Activated T-helper 1 cell treated with anti-CD3 and anti-CD28 coated beads, Interleukin-12 subunit alpha, Interleukin-12 subunit beta, Interleukin-2, Interleukin-4 antibody, amounts not matched to agents 30 ng/mL and 10 ng/mL and 1 ng/mL, durations not matched to agents 14 hours and 24 hours and 36 hours (primary cell): ENCODE measurements at regions not wholly inside any gene's neighbourhood (a gene's known extent, or its start where the extent isn't known, plus 50 kb on each side); places are given as distances from the start of the nearest gene placed in this dataset.
"Not testable (repeated sequence)": the region's sequence is repeated elsewhere in the genome, so short reads cannot be mapped to it uniquely, and the experiment has no call there.

Experiments used
- DNase-seq: peaks from one replicate; pipeline ENCODE4 v3.0.0; 2021; ENCODE audit warnings: low spot score
- H3K27ac Mint-ChIP-seq: one replicate; pipeline ENCODE4 v1.8.0; 2021; ENCODE audit warnings: mild to moderate bottlenecking, mixed read lengths
- H3K27me3 Mint-ChIP-seq: one replicate; pipeline ENCODE4 v1.8.0; 2022; ENCODE audit warnings: mild to moderate bottlenecking, moderate library complexity, mixed read lengths; ENCODE audit not compliant: insufficient read depth
- H3K36me3 Mint-ChIP-seq: one replicate; pipeline ENCODE4 v1.8.0; 2021; ENCODE audit warnings: low read depth, mixed read lengths
- H3K4me1 Mint-ChIP-seq: one replicate; pipeline ENCODE4 v1.8.0; 2021; ENCODE audit warnings: low read depth, mixed read lengths
- H3K4me3 Mint-ChIP-seq: one replicate; pipeline ENCODE4 v1.8.0; 2021; ENCODE audit warnings: mild to moderate bottlenecking, moderate library complexity, mixed read lengths
- H3K9me3 Mint-ChIP-seq: one replicate; pipeline ENCODE4 v1.8.0; 2021; ENCODE audit warnings: mixed read lengths
- intact Hi-C: fragments of 100-400 bp; cut with micrococcal nuclease; formaldehyde crosslinking; loops from one replicate; pipeline ENCODE4 v1.15.1; 2024

DNA sequence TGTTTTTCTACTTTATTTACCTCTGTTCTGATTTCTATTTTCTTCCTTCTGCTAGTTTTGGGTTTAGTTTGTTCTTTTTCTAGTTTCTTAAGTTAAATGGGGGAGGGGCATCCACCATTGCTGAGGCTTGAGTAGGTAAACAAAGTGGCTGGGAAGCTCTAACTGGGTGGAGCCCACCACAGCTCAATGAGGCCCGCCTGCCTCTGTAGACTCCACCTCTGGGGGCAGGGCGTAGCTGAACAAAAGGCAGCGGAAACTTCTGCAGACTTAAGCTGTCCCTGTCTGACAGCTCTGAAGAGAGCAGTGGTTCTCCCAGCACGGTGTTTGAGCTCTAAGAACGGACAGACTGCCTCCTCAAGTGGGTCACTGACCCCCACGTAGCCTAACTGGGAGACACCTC, 316.7 kb downstream of the RPLP1 start:
- H3K36me3 Mint-ChIP-seq, intact Hi-C loops, DNase-seq, H3K27ac Mint-ChIP-seq, H3K4me3 Mint-ChIP-seq: not testable (repeated sequence)
- Mint-ChIP-seq H3K4me1 (peaks cover 12% of the 10 kb centered on the region), H3K9me3 (peaks cover 51% of the 10 kb centered on the region), H3K27me3 (peaks cover 19% of the 10 kb centered on the region)

DNA sequence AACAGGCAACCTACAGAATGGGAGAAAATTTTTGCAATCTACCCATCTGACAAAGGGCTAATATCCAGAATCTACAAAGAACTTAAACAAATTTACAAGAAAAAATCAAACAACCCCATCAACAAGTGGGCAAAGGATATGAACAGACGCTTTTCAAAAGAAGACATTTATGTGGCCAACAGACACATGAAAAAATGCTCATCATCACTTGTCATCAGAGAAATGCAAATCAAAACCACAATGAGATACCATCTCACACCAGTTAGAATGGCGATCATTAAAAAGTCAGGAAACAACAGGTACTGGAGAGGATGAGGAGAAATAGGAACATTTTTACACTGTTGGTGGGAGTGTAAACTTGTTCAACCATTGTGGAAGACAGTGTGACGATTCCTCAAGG, 321.6 kb downstream of the RPLP1 start:
- H3K4me3 Mint-ChIP-seq, DNase-seq, H3K4me1 Mint-ChIP-seq, intact Hi-C loops, H3K36me3 Mint-ChIP-seq, H3K27ac Mint-ChIP-seq: not testable (repeated sequence)
- Mint-ChIP-seq H3K9me3 (peaks cover 44% of the 10 kb centered on the region), H3K27me3 (peaks cover 36% of the 10 kb centered on the region)

DNA sequence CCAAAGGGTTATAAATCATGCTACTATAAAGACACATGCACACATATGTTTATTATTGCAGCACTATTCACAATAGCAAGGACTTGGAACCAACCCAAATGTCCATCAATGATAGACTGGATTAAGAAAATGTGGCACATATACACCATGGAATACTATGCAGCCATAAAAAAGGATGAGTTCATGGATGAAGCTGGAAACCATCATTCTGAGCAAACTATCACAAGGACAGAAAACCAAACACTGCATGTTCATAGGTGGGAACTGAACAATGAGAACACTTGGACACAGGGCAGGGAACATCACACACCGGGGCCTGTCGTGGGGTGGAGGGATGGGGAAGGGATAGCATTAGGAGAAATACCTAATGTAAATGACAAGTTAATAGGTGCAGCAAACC, 322.1 kb downstream of the RPLP1 start:
- H3K9me3 Mint-ChIP-seq = peaks cover 43% of the 10 kb centered on the region
- H3K27me3 Mint-ChIP-seq = peaks cover 36% of the 10 kb centered on the region
- H3K4me1 Mint-ChIP-seq, H3K27ac Mint-ChIP-seq, H3K4me3 Mint-ChIP-seq, intact Hi-C loops, H3K36me3 Mint-ChIP-seq, DNase-seq: not testable (repeated sequence)

DNA sequence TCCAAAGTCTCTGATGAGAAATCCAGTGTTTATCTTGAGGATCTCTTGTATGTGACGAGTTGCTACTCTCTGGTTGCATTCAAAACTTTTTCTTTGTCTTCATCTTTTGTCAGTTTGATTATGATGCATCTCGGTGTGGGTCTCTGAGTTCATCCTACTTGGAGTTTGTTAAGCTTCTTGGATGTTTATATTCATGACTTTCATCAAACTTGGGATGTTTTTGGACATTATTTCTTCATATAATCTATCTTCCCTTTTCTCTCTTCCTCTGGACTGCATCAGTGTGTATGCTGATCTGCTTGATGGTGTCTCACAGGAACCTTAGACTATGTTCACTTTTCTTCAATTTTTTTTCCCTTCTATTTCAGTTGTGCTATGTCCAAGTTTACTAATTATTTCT, 320.4 kb downstream of the TLE3 start:
- intact Hi-C loops = no loop called here
- H3K9me3 Mint-ChIP-seq = peaks cover 22% of the 10 kb centered on the region
- H3K27ac Mint-ChIP-seq = no peak overlapping the region
- H3K27me3 Mint-ChIP-seq = peaks cover 30% of the 10 kb centered on the region
- peaks cover 10% of the 10 kb centered on the region for H3K4me1 Mint-ChIP-seq
- no peak overlapping the region for H3K4me3 Mint-ChIP-seq
- DNase-seq = no peak
- no peaks in the 10 kb centered on the region for H3K36me3 Mint-ChIP-seq

- peaks cover 12% of the 10 kb centered on the region for H3K9me3 Mint-ChIP-seq
- H3K27ac Mint-ChIP-seq = no peak overlapping the region
- H3K4me3 Mint-ChIP-seq = no peak overlapping the region
- intact Hi-C loops = no loop called here
- peaks cover 36% of the 10 kb centered on the region for H3K27me3 Mint-ChIP-seq
- peaks cover 18% of the 10 kb centered on the region for H3K4me1 Mint-ChIP-seq
- no peak for DNase-seq
- no peaks in the 10 kb centered on the region for H3K36me3 Mint-ChIP-seq
Observed at GRCh38 chr15:69780374-69780773, 317.3 kb downstream of the TLE3 start.

GRCh38 chr15:69780981-69781380, 316.7 kb downstream of the TLE3 start:
- peaks cover 18% of the 10 kb centered on the region for H3K4me1 Mint-ChIP-seq
- H3K9me3 Mint-ChIP-seq = peaks cover 12% of the 10 kb centered on the region
- no peaks in the 10 kb centered on the region for H3K36me3 Mint-ChIP-seq
- no peak overlapping the region for H3K27ac Mint-ChIP-seq
- H3K27me3 Mint-ChIP-seq = peaks cover 31% of the 10 kb centered on the region
- no peak for DNase-seq
- intact Hi-C loops = no loop called here
- H3K4me3 Mint-ChIP-seq = no peak overlapping the region

DNA sequence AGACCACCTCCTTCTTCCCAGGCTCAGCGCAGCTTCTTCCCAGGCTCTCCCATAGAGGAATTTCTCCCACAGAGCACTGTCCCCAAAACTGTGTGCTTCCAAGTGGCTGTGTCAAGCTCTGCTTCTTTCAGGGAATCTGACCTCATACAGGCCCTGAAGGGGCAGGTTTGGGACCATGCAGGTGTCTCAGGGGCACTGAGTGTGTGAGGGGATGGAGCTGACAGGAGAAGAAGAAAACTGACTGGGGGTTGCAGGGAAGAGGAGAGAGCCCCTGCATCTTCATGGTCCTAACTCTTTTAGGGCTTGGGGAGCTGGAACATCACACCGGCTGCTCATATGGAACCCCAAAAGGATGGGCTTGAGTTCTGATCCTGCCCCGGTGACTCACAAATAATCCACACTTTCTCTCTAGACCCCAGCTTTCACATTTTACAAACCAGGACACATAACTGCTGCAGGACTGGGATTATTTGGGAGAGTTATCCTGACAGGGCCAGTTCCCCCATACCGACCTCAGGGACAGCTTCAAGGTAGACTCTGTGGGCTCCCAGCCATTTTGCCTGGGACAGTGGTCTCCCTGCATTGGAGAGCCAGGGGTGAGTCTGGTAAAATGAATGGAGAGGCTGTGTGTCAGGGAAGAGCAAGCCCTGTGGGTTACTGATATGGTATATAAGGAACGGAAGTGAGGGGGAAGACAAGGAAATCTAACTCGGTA, 316.1 kb downstream of the TLE3 start:
- H3K4me1 Mint-ChIP-seq = peaks cover 18% of the 10 kb centered on the region
- no peaks in the 10 kb centered on the region for H3K36me3 Mint-ChIP-seq
- peaks cover 8% of the 10 kb centered on the region for H3K9me3 Mint-ChIP-seq
- peaks cover 29% of the 10 kb centered on the region for H3K27me3 Mint-ChIP-seq
- intact Hi-C loops = no loop called here
- H3K27ac Mint-ChIP-seq = no peak overlapping the region
- H3K4me3 Mint-ChIP-seq = no peak overlapping the region
- DNase-seq = no peak

- Mint-ChIP-seq H3K27me3 (peaks cover 29% of the 10 kb centered on the region), H3K27ac (no peak overlapping the region), H3K9me3 (peaks cover 9% of the 10 kb centered on the region), H3K4me3 (no peak overlapping the region), H3K36me3 (peaks cover 1% of the 10 kb centered on the region), H3K4me1 (peaks cover 18% of the 10 kb centered on the region)
- intact Hi-C loops = no loop called here
- no peak for DNase-seq
Observed at GRCh38 chr15:69782139-69782658, 315.5 kb downstream of the TLE3 start.

DNA sequence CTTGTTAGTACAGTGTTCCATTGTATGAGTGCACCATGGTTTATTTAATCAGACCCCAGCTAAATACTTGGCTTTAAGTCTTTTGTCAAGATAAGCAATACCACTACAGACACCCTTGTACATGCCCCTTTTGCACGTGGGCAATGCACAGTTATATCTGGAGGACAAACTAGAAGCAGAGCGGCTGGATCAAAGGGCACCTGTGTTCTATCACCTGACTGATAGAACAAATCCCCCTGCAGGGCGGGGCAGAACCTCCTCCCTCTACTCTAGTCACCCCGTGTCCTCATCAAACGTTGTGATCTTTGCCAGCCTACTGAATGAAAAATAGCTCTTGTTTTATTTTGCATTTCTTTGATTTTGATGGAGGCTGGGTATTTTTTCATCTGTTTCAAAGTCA, 314.9 kb downstream of the TLE3 start:
- H3K4me3 Mint-ChIP-seq = no peak overlapping the region
- peaks cover 18% of the 10 kb centered on the region for H3K4me1 Mint-ChIP-seq
- H3K27me3 Mint-ChIP-seq = peaks cover 25% of the 10 kb centered on the region
- peaks cover 3% of the 10 kb centered on the region for H3K9me3 Mint-ChIP-seq
- no peak overlapping the region for H3K27ac Mint-ChIP-seq
- H3K36me3 Mint-ChIP-seq = peaks cover 1% of the 10 kb centered on the region
- DNase-seq = no peak
- intact Hi-C loops = no loop called here

DNA sequence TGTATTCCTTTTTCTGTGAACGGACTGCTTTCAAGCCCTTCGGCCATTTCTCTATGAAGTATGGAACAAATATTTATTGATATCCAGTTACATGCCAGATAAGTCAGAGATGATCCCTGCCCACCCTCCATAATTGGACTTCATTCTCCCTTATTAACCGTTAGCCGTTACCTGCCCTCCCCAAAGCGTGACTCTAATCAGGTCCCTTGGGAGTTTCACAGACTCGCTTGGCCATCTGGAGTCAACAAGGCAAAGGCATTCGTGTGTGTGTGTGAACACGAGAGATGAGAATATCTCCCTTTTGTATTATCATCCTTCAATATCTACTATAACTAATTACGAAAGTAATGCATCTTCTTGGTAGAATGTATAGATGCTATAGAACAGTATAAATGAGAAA, 314.5 kb downstream of the TLE3 start:
- intact Hi-C loops = no loop called here
- no peak for DNase-seq
- peaks cover 3% of the 10 kb centered on the region for H3K9me3 Mint-ChIP-seq
- H3K36me3 Mint-ChIP-seq = peaks cover 1% of the 10 kb centered on the region
- no peak overlapping the region for H3K4me3 Mint-ChIP-seq
- no peak overlapping the region for H3K27ac Mint-ChIP-seq
- H3K4me1 Mint-ChIP-seq = peaks cover 18% of the 10 kb centered on the region
- peaks cover 25% of the 10 kb centered on the region for H3K27me3 Mint-ChIP-seq

- DNase-seq = no peak
- Mint-ChIP-seq H3K9me3 (peaks cover 4% of the 10 kb centered on the region), H3K4me1 (peaks cover 18% of the 10 kb centered on the region), H3K27ac (no peak overlapping the region), H3K27me3 (peaks cover 23% of the 10 kb centered on the region), H3K36me3 (peaks cover 1% of the 10 kb centered on the region), H3K4me3 (no peak overlapping the region)
- intact Hi-C loops = no loop called here
Observed at GRCh38 chr15:69784798-69785566, 312.7 kb downstream of the TLE3 start.

DNA sequence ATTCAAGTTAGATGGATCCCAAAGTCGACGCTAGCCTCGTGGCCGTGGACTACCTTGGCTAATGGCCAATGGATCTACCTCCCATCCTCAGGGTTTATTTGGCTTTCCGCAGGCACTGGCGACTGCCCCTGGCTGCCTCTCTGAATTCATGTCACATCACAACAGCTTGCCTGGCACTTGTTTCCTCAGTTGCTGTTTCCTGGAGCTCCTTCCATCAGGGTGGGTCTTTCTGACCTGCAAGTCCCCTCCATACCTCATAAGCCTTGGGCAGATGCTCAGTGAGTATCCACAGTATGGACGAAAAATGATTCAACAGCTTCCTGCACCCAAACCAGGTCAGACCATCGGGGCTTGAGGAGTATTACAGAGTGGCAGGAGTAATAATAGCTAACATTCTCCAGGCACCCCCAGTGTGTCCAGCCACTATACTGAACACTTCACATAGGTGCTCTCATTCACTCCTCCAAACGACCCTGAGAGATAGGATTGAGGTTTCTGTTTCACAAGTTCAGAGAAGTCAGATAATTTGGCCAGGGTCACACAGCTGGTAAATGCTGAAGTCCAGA, 311.5 kb downstream of the TLE3 start:
- H3K9me3 Mint-ChIP-seq = peaks cover 12% of the 10 kb centered on the region

GRCh38 chr15:69787791-69788190, 309.9 kb downstream of the TLE3 start:
- no peak for DNase-seq
- Mint-ChIP-seq H3K36me3 (peaks cover 1% of the 10 kb centered on the region), H3K27me3 (peaks cover 31% of the 10 kb centered on the region), H3K9me3 (peaks cover 15% of the 10 kb centered on the region), H3K4me1 (peaks cover 4% of the 10 kb centered on the region), H3K27ac (no peak overlapping the region), H3K4me3 (no peak overlapping the region)
- intact Hi-C loops = no loop called here

More for the DNA sequence above, 311.5 kb downstream of the TLE3 start:
- Mint-ChIP-seq H3K4me3 (no peak overlapping the region), H3K27ac (no peak overlapping the region), H3K36me3 (peaks cover 1% of the 10 kb centered on the region), H3K4me1 (peaks cover 18% of the 10 kb centered on the region), H3K27me3 (peaks cover 23% of the 10 kb centered on the region)
- no peak for DNase-seq
- intact Hi-C loops = no loop called here
